Thyroid gland (tissue), 4 donors: ENCODE measurements at regions not wholly inside any gene's neighbourhood (a gene's known extent, or its start where the extent isn't known, plus 50 kb on each side); places are given as distances from the start of the nearest gene placed in this dataset.
"Not testable (repeated sequence)": the region's sequence is repeated elsewhere in the genome, so short reads cannot be mapped to it uniquely, and the experiment has no call there.

Experiments
- DNase-seq, 2 donors: peaks; one replicate each; pipeline ENCODE4 v3.0.0-alpha.2; 2019
- H3K27ac ChIP-seq, 3 donors: fragments of 200-600 bp; sonication (generic); 1 replicate in 2 of 3; 2 replicates in 1 of 3; pipeline ENCODE4 v1.5.1; 2016 to 2019; ENCODE audit warnings: mild to moderate bottlenecking in 1 of 3, moderate library complexity in 1 of 3
- H3K27me3 ChIP-seq: fragments of 200-600 bp; sonication (generic); one replicate; pipeline ENCODE4 v1.5.1; 2019
- H3K36me3 ChIP-seq, 2 donors: fragments of 200-600 bp; sonication (generic); one replicate each; pipeline ENCODE4 v1.5.1; 2016 to 2019
- H3K4me1 ChIP-seq, 2 donors: fragments of 200-600 bp; sonication (generic); one replicate each; pipeline ENCODE4 v1.5.1; 2017 to 2019
- H3K4me3 ChIP-seq, 3 donors: fragments of 200-600 bp; sonication (generic); replicated peaks in 1 of 3; 1 replicate in 2 of 3; 2 replicates in 1 of 3; pipeline ENCODE4 v1.5.1; 2016; ENCODE audit warnings: mild to moderate bottlenecking in 1 of 3
- H3K9me3 ChIP-seq: fragments of 200-600 bp; sonication (generic); one replicate; pipeline ENCODE4 v1.5.1; 2017
- POLR2A ChIP-seq, 2 donors: fragments of 450-650 bp; IDR thresholded peaks; one replicate each; pipeline ENCODE4 v1.6.1; 2017; ENCODE audit warnings: antibody characterized with exemption in 2 of 2, mild to moderate bottlenecking in 2 of 2, moderate library complexity in 1 of 2
- WGBS, 2 donors: methylation state at CpG; one replicate each; pipeline ENCODE4 v1.1.5; 2017; 5-methylcytosine and 5-hydroxymethylcytosine counted together
- intact Hi-C: fragments of 100-400 bp; cut with DNase I; formaldehyde crosslinking; loops from one replicate; pipeline ENCODE4 v1.15.1; 2023
- TF ChIP-seq, protein P1 (sequence below), 6 experiments: fragments of 200-600 bp in 3 of 6; fragments of 450-650 bp in 3 of 6; sonication (generic) in 3 of 6; IDR thresholded peaks; one replicate each; pipeline ENCODE4 v1.5.1; 2016 to 2019; ENCODE audit warnings: antibody characterized with exemption in 6 of 6, mild to moderate bottlenecking in 2 of 6, inconsistent platforms in 1 of 6, moderate library complexity in 1 of 6

DNA sequence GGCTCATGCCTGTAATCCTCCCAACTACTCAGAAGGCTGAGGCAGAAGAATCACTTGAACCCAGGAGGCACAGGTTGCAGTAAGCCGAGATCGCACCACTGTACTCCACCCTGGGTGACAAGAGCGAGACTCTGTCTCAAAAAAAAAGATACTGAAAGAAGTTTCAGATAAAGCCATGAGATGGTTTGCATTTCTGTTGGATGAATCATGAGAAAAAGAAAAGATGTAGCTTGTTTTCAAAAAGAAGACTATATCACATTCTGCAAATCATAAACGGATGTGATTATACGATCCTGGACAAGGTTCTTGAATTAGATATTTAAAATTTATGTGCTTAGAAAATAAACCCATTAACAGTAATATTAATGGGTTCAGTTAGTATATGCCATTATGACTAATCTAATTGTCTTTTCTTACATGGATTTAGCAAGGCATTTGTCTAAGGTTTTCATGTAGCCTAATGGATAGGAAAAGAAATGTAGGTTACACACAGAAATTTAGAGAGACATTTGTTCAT, 345.9 kb downstream of the SLC7A11 start:
- Histone ChIP-seq H3K9me3 (no peaks in the 10 kb centered on the region), H3K36me3 (no peaks in the 10 kb centered on the region), H3K27me3 (no peaks in the 10 kb centered on the region), H3K27ac (no peak overlapping the region), H3K4me3 (no peak overlapping the region), H3K4me1 (no peaks in the 10 kb centered on the region)
- 86 to 91% methylated on average over 5 of the region's 5 CpGs for WGBS, 2 donors
- DNase-seq: no peak
- intact Hi-C loops: no loop called here
- TF ChIP-seq, protein P1, sequence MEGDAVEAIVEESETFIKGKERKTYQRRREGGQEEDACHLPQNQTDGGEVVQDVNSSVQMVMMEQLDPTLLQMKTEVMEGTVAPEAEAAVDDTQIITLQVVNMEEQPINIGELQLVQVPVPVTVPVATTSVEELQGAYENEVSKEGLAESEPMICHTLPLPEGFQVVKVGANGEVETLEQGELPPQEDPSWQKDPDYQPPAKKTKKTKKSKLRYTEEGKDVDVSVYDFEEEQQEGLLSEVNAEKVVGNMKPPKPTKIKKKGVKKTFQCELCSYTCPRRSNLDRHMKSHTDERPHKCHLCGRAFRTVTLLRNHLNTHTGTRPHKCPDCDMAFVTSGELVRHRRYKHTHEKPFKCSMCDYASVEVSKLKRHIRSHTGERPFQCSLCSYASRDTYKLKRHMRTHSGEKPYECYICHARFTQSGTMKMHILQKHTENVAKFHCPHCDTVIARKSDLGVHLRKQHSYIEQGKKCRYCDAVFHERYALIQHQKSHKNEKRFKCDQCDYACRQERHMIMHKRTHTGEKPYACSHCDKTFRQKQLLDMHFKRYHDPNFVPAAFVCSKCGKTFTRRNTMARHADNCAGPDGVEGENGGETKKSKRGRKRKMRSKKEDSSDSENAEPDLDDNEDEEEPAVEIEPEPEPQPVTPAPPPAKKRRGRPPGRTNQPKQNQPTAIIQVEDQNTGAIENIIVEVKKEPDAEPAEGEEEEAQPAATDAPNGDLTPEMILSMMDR (IDR thresholded peaks at IDR 0.05): no peak
- no peak for TF ChIP-seq POLR2A (IDR thresholded peaks at IDR 0.05)

GRCh38 chr4:137895515-137895914, 346.6 kb downstream of the SLC7A11 start:
- H3K4me1 ChIP-seq, intact Hi-C loops, H3K9me3 ChIP-seq, H3K27me3 ChIP-seq, H3K4me3 ChIP-seq, H3K27ac ChIP-seq, DNase-seq, H3K36me3 ChIP-seq: not testable (repeated sequence)
- WGBS, 2 donors: 91 to 95% methylated on average over 1 of the region's 1 CpG

DNA sequence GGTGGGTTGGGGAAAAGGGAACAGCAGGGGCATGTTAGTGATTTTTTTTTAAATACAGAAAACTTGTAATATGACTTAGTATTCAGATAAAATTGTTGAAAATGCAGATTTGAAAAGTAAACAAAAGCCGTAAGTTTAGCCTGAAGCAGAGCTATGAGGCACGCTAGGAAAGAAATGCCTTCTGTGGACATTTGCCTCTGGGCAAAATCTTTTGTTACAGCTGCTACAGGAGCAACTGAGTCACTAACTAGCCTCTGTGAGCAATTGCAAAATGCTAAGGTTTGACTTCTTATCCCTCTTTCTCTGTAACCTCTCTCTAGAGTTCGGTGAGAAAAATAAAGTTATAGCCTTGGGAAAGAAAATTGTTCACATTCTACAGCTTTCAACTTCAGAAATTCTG, 350.0 kb downstream of the SLC7A11 start:
- Histone ChIP-seq H3K4me1 (no peaks in the 10 kb centered on the region), H3K36me3 (no peaks in the 10 kb centered on the region), H3K4me3 (no peak overlapping the region), H3K9me3 (no peaks in the 10 kb centered on the region), H3K27me3 (no peaks in the 10 kb centered on the region), H3K27ac (no peak overlapping the region)
- TF ChIP-seq POLR2A (IDR thresholded peaks at IDR 0.05): no peak
- no peak for DNase-seq
- 89 to 91% methylated on average over 3 of the region's 3 CpGs for WGBS, 2 donors
- intact Hi-C loops: no loop called here

- intact Hi-C loops: no loop called here
- no peak overlapping the region for H3K4me3 ChIP-seq
- H3K27me3 ChIP-seq: no peaks in the 10 kb centered on the region
- 93 to 94% methylated on average over 2 of the region's 2 CpGs for WGBS, 2 donors
- H3K4me1 ChIP-seq: no peaks in the 10 kb centered on the region
- no peaks in the 10 kb centered on the region for H3K36me3 ChIP-seq
- H3K9me3 ChIP-seq: no peaks in the 10 kb centered on the region
- H3K27ac ChIP-seq: no peak overlapping the region
- no peak for DNase-seq
- no peak for TF ChIP-seq POLR2A (IDR thresholded peaks at IDR 0.05)
- TF ChIP-seq, protein P1 (IDR thresholded peaks at IDR 0.05): no peak
Measured at GRCh38 chr4:137890812-137891211, 351.3 kb downstream of the SLC7A11 start.

- Histone ChIP-seq H3K27me3 (no peaks in the 10 kb centered on the region), H3K36me3 (no peaks in the 10 kb centered on the region), H3K9me3 (no peaks in the 10 kb centered on the region), H3K4me1 (peaks cover 11 to 16% of the 10 kb centered on the region in 2 donors), H3K27ac (peak overlapping the region; percentile 41 to 72 (median 67)), H3K4me3 (no peak overlapping the region)
- no peak for TF ChIP-seq POLR2A (IDR thresholded peaks at IDR 0.05)
- TF ChIP-seq, protein P1 (IDR thresholded peaks at IDR 0.05): no peak
- intact Hi-C loops: no loop called here
- 46 to 49% methylated on average over 4 of the region's 4 CpGs for WGBS, 2 donors
- peak; percentile 73 to 81 for DNase-seq
Measured at GRCh38 chr4:137881641-137882040, 349.3 kb upstream of the PCDH18 start.

GRCh38 chr4:137868067-137868466, 335.8 kb upstream of the PCDH18 start:
- H3K36me3 ChIP-seq, H3K9me3 ChIP-seq, H3K4me3 ChIP-seq, DNase-seq, intact Hi-C loops, H3K4me1 ChIP-seq, H3K27ac ChIP-seq, H3K27me3 ChIP-seq: not testable (repeated sequence)
- 97 to 100% methylated on average over 2 of the region's 3 CpGs for WGBS, 2 donors

DNA sequence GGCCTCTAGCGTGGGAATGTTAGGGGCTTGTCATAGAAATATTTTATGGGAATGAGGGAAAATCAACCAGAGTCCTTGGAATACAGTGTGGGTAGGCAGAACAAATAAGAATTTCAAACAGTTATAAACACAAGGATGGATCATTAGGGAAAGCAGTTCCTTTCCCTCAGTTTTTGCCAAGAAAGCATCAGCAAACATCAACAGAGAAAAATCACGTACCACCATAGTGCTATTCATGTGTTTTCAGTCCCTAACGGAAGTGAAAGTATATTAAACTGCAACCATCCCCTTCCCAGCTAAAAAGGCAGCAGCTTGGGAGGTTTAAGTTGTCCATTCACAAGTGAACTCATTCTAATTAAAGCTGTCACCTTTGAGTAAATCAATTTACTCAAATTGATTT, 334.4 kb upstream of the PCDH18 start:
- H3K9me3 ChIP-seq: no peaks in the 10 kb centered on the region
- H3K4me1 ChIP-seq: no peaks in the 10 kb centered on the region
- no peaks in the 10 kb centered on the region for H3K36me3 ChIP-seq
- no peak overlapping the region for H3K27ac ChIP-seq
- TF ChIP-seq POLR2A (IDR thresholded peaks at IDR 0.05): no peak
- TF ChIP-seq, protein P1 (IDR thresholded peaks at IDR 0.05): no peak
- 83 to 88% methylated on average over 3 of the region's 3 CpGs for WGBS, 2 donors
- DNase-seq: no peak
- intact Hi-C loops: no loop called here
- no peaks in the 10 kb centered on the region for H3K27me3 ChIP-seq
- no peak overlapping the region for H3K4me3 ChIP-seq
